ENCODE measurements at regions not wholly inside any gene's neighbourhood (a gene's known extent, or its start where the extent isn't known, plus 50 kb on each side); places are given as distances from the start of the nearest gene placed in this dataset.
"Not testable (repeated sequence)": the region's sequence is repeated elsewhere in the genome, so short reads cannot be mapped to it uniquely, and the experiment has no call there.

DNA sequence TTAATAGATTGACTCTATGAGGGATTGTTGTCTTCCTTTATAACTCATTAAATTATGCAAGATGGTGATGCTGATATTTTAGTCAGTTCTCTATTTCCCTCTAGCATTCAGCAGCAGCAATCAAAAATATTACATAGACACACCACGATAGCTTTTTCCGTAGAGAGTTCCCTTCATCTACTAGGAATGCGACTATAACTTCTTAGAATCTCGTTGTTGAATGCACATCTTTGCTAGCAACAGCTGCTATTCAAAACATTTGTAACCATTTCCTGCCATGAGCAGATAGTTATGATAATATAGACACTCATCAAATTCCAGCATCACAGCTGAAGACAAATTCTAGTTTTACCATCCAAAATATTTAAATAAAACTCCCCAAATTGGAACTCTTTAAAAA is 147.4 kb upstream of the FGF13 start:
- TF ChIP-seq, protein P1, sequence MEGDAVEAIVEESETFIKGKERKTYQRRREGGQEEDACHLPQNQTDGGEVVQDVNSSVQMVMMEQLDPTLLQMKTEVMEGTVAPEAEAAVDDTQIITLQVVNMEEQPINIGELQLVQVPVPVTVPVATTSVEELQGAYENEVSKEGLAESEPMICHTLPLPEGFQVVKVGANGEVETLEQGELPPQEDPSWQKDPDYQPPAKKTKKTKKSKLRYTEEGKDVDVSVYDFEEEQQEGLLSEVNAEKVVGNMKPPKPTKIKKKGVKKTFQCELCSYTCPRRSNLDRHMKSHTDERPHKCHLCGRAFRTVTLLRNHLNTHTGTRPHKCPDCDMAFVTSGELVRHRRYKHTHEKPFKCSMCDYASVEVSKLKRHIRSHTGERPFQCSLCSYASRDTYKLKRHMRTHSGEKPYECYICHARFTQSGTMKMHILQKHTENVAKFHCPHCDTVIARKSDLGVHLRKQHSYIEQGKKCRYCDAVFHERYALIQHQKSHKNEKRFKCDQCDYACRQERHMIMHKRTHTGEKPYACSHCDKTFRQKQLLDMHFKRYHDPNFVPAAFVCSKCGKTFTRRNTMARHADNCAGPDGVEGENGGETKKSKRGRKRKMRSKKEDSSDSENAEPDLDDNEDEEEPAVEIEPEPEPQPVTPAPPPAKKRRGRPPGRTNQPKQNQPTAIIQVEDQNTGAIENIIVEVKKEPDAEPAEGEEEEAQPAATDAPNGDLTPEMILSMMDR (IDR thresholded peaks at IDR 0.05; ENCODE audit: low read depth, low read length) = no peak
- no peak overlapping the region for H3K4me3 ChIP-seq (ENCODE audit: low read depth, low read length)

DNA sequence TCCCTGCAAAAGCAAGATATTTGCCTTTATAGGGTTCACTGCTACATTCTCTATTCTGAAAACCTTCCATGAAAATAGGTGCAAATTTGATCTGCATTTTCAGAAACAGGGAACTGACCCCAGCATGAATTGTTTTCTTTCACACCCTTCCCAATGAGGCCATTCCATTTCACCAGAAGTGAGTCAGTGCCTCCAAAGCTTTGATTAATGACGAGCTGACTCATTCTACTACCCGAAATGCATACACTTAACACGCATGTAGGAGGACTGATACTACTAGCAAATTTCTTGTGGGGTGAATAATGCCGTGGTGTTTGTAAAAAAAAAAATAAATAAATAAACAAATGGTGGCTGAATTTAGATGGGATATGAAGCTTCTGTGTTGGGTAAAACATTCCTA is 146.9 kb upstream of the FGF13 start:
- TF ChIP-seq, protein P1 (IDR thresholded peaks at IDR 0.05; ENCODE audit: low read depth, low read length) = no peak
- no peak overlapping the region for H3K4me3 ChIP-seq (ENCODE audit: low read depth, low read length)

DNA sequence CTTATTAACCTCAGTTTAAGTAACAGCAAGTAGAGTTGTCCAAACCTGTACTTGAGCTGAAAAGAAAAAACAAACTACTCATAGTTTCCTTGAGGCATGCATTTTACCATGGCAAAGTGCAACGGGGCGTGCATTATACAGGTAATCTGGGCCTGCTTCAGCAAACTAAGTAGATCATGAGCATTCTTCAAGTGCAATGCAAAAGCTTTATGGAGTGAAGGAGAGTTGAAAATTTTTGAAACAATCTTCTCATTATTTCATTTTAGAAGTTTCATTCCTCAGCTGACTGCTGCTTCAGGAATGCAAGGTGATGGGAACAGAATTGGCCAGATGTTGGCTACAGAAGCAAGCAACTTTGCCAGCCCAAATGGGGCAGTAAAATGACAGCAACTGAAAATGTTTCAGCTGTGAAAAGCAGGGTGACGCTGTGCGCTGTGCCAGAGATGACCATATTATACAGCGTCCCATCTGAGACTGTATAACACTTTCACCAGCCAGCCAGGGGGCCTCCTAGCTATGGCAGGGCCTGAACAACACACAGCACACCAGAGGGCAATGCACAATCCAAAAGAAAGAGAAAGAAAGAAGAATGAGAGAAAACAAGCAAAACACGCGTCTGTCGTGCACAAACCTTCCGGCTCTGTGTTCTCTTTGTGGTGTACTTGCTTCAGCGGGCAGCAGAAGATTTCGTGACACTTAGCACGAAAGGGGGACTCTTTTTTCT is 145.5 kb upstream of the FGF13 start:
- TF ChIP-seq, protein P1 (IDR thresholded peaks at IDR 0.05; ENCODE audit: low read depth, low read length) = no peak
- H3K4me3 ChIP-seq (ENCODE audit: low read depth, low read length) = no peak overlapping the region

DNA sequence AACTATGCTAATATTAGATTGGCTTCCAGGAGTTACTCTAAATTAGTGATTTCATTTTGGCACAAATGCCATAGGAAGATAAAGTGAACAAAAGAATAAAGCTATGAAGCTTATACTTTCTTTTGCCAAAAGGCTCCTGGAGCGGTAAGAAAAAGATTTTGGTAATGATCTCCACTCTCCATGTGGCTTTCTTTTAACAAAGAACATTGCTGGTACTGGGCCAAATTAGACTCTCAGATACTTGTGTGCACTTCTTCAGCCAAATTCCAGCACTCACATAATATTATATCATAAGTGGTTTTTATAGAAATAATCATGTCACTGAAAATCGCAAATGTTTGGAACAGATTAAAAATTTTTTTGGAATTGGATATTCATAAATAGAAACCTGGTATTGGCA is 142.4 kb upstream of the FGF13 start:
- no peak overlapping the region for H3K4me3 ChIP-seq (ENCODE audit: low read depth, low read length)
- TF ChIP-seq, protein P1 (IDR thresholded peaks at IDR 0.05; ENCODE audit: low read depth, low read length) = no peak

DNA sequence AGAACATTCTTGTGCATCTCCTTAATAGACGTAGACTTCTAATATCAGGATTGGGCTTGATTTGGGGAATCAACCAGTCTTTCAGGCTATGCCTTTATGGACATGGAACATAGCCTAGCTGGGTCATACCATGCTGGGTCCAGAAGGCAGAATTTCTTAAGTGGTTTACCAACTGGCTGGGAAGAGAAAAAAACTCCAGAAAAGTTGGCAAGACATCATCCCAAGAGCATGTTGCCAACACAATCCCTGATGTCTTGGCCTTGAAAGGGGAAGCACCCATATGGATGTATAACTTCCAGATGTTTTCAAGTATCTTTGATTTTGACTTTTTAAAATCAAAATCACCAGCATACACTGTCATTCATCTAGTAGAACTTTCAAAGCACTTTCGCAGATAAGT is 138.0 kb upstream of the FGF13 start:
- TF ChIP-seq, protein P1 (IDR thresholded peaks at IDR 0.05; ENCODE audit: low read depth, low read length) = no peak
- H3K4me3 ChIP-seq (ENCODE audit: low read depth, low read length) = no peak overlapping the region

DNA sequence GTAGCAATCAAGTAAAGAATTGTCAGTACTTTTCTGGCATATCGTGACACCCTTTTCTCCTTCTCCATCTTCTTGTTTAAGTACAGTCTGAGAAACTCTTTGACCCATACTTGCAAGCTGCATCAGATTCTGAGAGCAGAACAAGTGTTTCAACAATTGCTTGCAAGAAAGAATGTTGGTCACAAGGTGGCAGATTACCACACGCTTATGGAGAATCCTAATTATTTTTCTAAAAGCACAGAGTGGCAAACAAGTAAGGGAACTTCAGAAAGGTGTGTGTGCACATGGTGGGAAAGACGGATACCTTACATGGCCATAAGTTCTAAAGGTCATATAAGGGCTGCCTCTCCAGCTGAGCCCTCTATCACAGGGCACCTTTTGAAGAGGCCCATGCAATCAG is 136.4 kb upstream of the FGF13 start:
- TF ChIP-seq, protein P1 (IDR thresholded peaks at IDR 0.05; ENCODE audit: low read depth, low read length) = no peak
- H3K4me3 ChIP-seq (ENCODE audit: low read depth, low read length) = no peak overlapping the region

DNA sequence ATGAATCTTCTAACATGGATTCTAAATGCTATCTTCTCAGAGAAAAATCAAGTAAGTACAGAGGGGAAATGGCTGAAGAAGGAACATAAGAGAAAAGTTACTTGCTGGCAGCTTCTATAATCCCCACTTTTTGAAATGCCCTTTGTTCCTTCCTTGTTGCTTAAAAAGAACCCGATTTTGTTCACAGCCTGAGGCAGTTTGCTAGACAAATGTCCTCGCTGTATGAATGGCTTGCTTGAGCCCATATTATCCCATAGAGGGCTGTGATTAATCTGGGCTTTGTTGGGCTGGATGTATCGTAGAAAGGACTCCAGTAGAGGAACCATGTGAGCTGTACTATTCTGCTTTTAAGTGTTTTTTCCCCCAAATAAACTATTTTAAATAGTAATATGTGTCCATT is 134.3 kb upstream of the FGF13 start:
- TF ChIP-seq, protein P1 (IDR thresholded peaks at IDR 0.05; ENCODE audit: low read depth, low read length) = no peak
- no peak overlapping the region for H3K4me3 ChIP-seq (ENCODE audit: low read depth, low read length)

DNA sequence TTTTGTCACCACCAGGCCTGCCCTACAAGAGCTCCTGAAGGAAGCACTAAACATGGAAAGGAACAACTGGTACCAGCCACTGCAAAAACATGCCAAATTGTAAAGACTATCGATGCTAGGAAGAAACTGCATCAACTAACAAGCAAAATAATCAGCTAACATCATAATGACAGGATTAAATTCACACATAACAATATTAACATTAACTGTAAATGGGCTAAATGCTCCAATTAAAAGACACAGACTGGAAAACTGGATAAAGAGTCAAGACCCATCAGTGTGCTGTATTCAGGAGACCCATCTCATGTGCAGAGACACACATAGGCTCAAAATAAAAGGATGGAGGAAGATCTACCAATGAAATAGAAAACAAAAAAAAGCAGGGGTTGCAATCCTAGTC is 95.9 kb upstream of the FGF13 start:
- H3K4me3 ChIP-seq (ENCODE audit: low read depth, low read length) = not testable (repeated sequence)

Measured in WI38 (cell line).